ENCODE measurements at regions not wholly inside any gene's neighbourhood (a gene's known extent, or its start where the extent isn't known, plus 50 kb on each side); places are given as distances from the start of the nearest gene placed in this dataset.
"Not testable (repeated sequence)": the region's sequence is repeated elsewhere in the genome, so short reads cannot be mapped to it uniquely, and the experiment has no call there.

GRCh38 chr9:78714576-78714975 lies 417.7 kb downstream of the PSAT1 start:
- TF ChIP-seq CTCF (IDR thresholded peaks at IDR 0.05; ENCODE audit: low read length, missing control alignments): no peak
- no peak for DNase-seq (ENCODE audit: low read depth)

GRCh38 chr9:78719029-78719428 lies 422.1 kb downstream of the PSAT1 start:
- DNase-seq (ENCODE audit: low read depth): not testable (repeated sequence)

More at GRCh38 chr9:78714576-78714975, 417.7 kb downstream of the PSAT1 start:
- H3K4me3 ChIP-seq (replicated peaks; ENCODE audit: low read depth, low read length): no peak overlapping the region

GRCh38 chr9:78724896-78725295 lies 428.0 kb downstream of the PSAT1 start:
- no peak overlapping the region for H3K4me3 ChIP-seq (replicated peaks; ENCODE audit: low read depth, low read length)
- no peak for TF ChIP-seq CTCF (IDR thresholded peaks at IDR 0.05; ENCODE audit: low read length, missing control alignments)
- DNase-seq (ENCODE audit: low read depth): no peak

More at GRCh38 chr9:78719029-78719428, 422.1 kb downstream of the PSAT1 start:
- not testable (repeated sequence) for H3K4me3 ChIP-seq (replicated peaks; ENCODE audit: low read depth, low read length)

- no peak overlapping the region for H3K4me3 ChIP-seq (replicated peaks; ENCODE audit: low read depth, low read length)
- no peak for DNase-seq (ENCODE audit: low read depth)
- no peak for TF ChIP-seq CTCF (IDR thresholded peaks at IDR 0.05; ENCODE audit: low read length, missing control alignments)
Measured at GRCh38 chr9:78725503-78725902, 428.6 kb downstream of the PSAT1 start.

GRCh38 chr9:78745331-78745730 lies 448.4 kb downstream of the PSAT1 start:
- TF ChIP-seq CTCF (IDR thresholded peaks at IDR 0.05; ENCODE audit: low read length, missing control alignments): no peak
- DNase-seq (ENCODE audit: low read depth): no peak
- no peak overlapping the region for H3K4me3 ChIP-seq (replicated peaks; ENCODE audit: low read depth, low read length)

GRCh38 chr9:78746010-78746409 lies 449.1 kb downstream of the PSAT1 start:
- no peak for TF ChIP-seq CTCF (IDR thresholded peaks at IDR 0.05; ENCODE audit: low read length, missing control alignments)
- no peak for DNase-seq (ENCODE audit: low read depth)
- no peak overlapping the region for H3K4me3 ChIP-seq (replicated peaks; ENCODE audit: low read depth, low read length)

- no peak for TF ChIP-seq CTCF (IDR thresholded peaks at IDR 0.05; ENCODE audit: low read length, missing control alignments)
- DNase-seq (ENCODE audit: low read depth): no peak
- H3K4me3 ChIP-seq (replicated peaks; ENCODE audit: low read depth, low read length): no peak overlapping the region
Measured at GRCh38 chr9:78753039-78753438, 456.1 kb downstream of the PSAT1 start.

All from fibroblast of pulmonary artery (primary cell).